Peyer's patch (tissue), 4 donors: ENCODE measurements at regions not wholly inside any gene's neighbourhood (a gene's known extent, or its start where the extent isn't known, plus 50 kb on each side); places are given as distances from the start of the nearest gene placed in this dataset.

Experiments used
- CTCF ChIP-seq, 6 experiments: fragments of 450-650 bp in 4 of 6; fragments of 200-600 bp in 2 of 6; sonication (generic) in 1 of 6; IDR thresholded peaks; one replicate each; pipeline ENCODE4 v1.5.1; 2017 to 2019; ENCODE audit warnings: antibody characterized with exemption in 6 of 6, mild to moderate bottlenecking in 3 of 6, moderate library complexity in 1 of 6
- POLR2A ChIP-seq, 2 donors: fragments of 450-650 bp; IDR thresholded peaks; one replicate each; pipeline ENCODE4 v1.5.1; 2017; ENCODE audit warnings: antibody characterized with exemption in 2 of 2, mild to moderate bottlenecking in 2 of 2, moderate library complexity in 2 of 2

GRCh38 chr6:48472535-48472934, 361.5 kb upstream of the PTCHD4 start:
- TF ChIP-seq CTCF (IDR thresholded peaks at IDR 0.05) (no peak), POLR2A (IDR thresholded peaks at IDR 0.05) (no peak)
